Transverse colon (tissue), 4 donors: ENCODE measurements at regions not wholly inside any gene's neighbourhood (a gene's known extent, or its start where the extent isn't known, plus 50 kb on each side); places are given as distances from the start of the nearest gene placed in this dataset.

Source experiments
- POLR2AphosphoS5 ChIP-seq, 3 donors: sonication (generic); formaldehyde crosslinking; IDR thresholded peaks; one replicate each; pipeline ENCODE4 v1.6.1; 2016; ENCODE audit warnings: antibody characterized with exemption in 3 of 3
- TF ChIP-seq, protein P1 (sequence below), 5 experiments: fragments of 200-600 bp in 3 of 5; fragments of 450-650 bp in 2 of 5; sonication (generic) in 3 of 5; IDR thresholded peaks; 1 replicate in 2 of 5; 2 replicates in 3 of 5; pipeline ENCODE4 v1.5.1; 2016 to 2017; ENCODE audit warnings: antibody characterized with exemption in 5 of 5, inconsistent platforms in 3 of 5, mild to moderate bottlenecking in 2 of 5, moderate library complexity in 1 of 5

DNA sequence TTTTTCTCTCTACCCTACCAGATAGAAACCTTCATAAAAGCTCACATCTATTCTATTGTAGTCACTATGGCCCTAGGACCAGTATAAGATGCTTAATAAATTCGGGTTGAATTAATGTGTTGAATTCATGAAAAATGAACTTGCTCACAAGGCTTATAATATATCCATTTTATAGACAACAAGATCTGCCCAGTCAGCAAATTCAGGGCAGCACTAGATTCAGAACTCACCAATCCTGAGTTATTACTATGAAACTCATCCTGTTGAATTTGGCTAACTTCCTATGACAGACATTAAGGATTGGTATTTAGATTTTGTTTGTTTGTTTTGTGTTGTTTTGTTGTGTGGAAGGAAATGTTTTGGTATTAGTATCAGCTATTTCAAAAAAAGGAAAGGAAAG, 143.6 kb upstream of the CCNG1 start:
- TF ChIP-seq, protein P1, sequence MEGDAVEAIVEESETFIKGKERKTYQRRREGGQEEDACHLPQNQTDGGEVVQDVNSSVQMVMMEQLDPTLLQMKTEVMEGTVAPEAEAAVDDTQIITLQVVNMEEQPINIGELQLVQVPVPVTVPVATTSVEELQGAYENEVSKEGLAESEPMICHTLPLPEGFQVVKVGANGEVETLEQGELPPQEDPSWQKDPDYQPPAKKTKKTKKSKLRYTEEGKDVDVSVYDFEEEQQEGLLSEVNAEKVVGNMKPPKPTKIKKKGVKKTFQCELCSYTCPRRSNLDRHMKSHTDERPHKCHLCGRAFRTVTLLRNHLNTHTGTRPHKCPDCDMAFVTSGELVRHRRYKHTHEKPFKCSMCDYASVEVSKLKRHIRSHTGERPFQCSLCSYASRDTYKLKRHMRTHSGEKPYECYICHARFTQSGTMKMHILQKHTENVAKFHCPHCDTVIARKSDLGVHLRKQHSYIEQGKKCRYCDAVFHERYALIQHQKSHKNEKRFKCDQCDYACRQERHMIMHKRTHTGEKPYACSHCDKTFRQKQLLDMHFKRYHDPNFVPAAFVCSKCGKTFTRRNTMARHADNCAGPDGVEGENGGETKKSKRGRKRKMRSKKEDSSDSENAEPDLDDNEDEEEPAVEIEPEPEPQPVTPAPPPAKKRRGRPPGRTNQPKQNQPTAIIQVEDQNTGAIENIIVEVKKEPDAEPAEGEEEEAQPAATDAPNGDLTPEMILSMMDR (IDR thresholded peaks at IDR 0.05), result no peak
- no peak for TF ChIP-seq POLR2AphosphoS5 (IDR thresholded peaks at IDR 0.05)
